Activated CD8-positive, alpha-beta memory T cell treated with anti-CD3 and anti-CD28 coated beads for 36 hours (primary cell): ENCODE measurements at regions not wholly inside any gene's neighbourhood (a gene's known extent, or its start where the extent isn't known, plus 50 kb on each side); places are given as distances from the start of the nearest gene placed in this dataset.

Source experiments
- CTCF ChIA-PET: fragments of 350-600 bp; sonication (Branson Sonifier 250); formaldehyde crosslinking; loops from one replicate; lab custom pipeline; 2021; ENCODE audit warnings: antibody characterized with exemption; lab: Charles Lee
- POLR2A ChIA-PET: fragments of 350-600 bp; sonication (Branson Sonifier 250); formaldehyde crosslinking; loops from one replicate; lab custom pipeline; 2021; ENCODE audit warnings: antibody characterized with exemption; lab: Charles Lee

- CTCF ChIA-PET = no interaction called here
- POLR2A ChIA-PET = no interaction called here
Observed at GRCh38 chr11:110991661-110992355, 253.7 kb upstream of the POU2AF2 start.

- POLR2A ChIA-PET = no interaction called here
- CTCF ChIA-PET = no interaction called here
Observed at GRCh38 chr11:110990311-110990710, 255.2 kb upstream of the POU2AF2 start.

- ChIA-PET POLR2A (no interaction called here), CTCF (no interaction called here)
Observed at GRCh38 chr11:110989428-110990133, 255.9 kb upstream of the POU2AF2 start.

GRCh38 chr11:110988671-110989070, 256.9 kb upstream of the POU2AF2 start:
- POLR2A ChIA-PET = no interaction called here
- CTCF ChIA-PET = no interaction called here

- ChIA-PET CTCF (no interaction called here), POLR2A (no interaction called here)
Observed at GRCh38 chr11:110986016-110986415, 259.5 kb upstream of the POU2AF2 start.

- POLR2A ChIA-PET = no interaction called here
- CTCF ChIA-PET = no interaction called here
Observed at GRCh38 chr11:110985547-110985946, 260.0 kb upstream of the POU2AF2 start.

GRCh38 chr11:110984693-110985092, 260.8 kb upstream of the POU2AF2 start:
- ChIA-PET POLR2A (no interaction called here), CTCF (no interaction called here)

GRCh38 chr11:110984147-110984546, 261.4 kb upstream of the POU2AF2 start:
- CTCF ChIA-PET = no interaction called here
- POLR2A ChIA-PET = no interaction called here

- POLR2A ChIA-PET = no interaction called here
- CTCF ChIA-PET = no interaction called here
Observed at GRCh38 chr11:110982214-110982613, 263.3 kb upstream of the POU2AF2 start.

- POLR2A ChIA-PET = no interaction called here
- CTCF ChIA-PET = no interaction called here
Observed at GRCh38 chr11:110979696-110980095, 265.8 kb upstream of the POU2AF2 start.

- CTCF ChIA-PET = no interaction called here
- POLR2A ChIA-PET = no interaction called here
Observed at GRCh38 chr11:110977661-110978060, 265.4 kb upstream of the ARHGAP20 start.

- POLR2A ChIA-PET = no interaction called here
- CTCF ChIA-PET = no interaction called here
Observed at GRCh38 chr11:110974731-110975130, 262.5 kb upstream of the ARHGAP20 start.

- ChIA-PET CTCF (no interaction called here), POLR2A (no interaction called here)
Observed at GRCh38 chr11:110973401-110973980, 261.3 kb upstream of the ARHGAP20 start.

- POLR2A ChIA-PET = no interaction called here
- CTCF ChIA-PET = no interaction called here
Observed at GRCh38 chr11:110972640-110973039, 260.4 kb upstream of the ARHGAP20 start.

GRCh38 chr11:110972106-110972505, 259.9 kb upstream of the ARHGAP20 start:
- ChIA-PET POLR2A (no interaction called here), CTCF (no interaction called here)

GRCh38 chr11:110971140-110971539, 258.9 kb upstream of the ARHGAP20 start:
- ChIA-PET CTCF (no interaction called here), POLR2A (no interaction called here)

GRCh38 chr11:110968348-110969062, 256.3 kb upstream of the ARHGAP20 start:
- CTCF ChIA-PET = no interaction called here
- POLR2A ChIA-PET = no interaction called here

- ChIA-PET CTCF (no interaction called here), POLR2A (no interaction called here)
Observed at GRCh38 chr11:110966131-110966530, 253.9 kb upstream of the ARHGAP20 start.

- POLR2A ChIA-PET = no interaction called here
- CTCF ChIA-PET = no interaction called here
Observed at GRCh38 chr11:110962921-110963320, 250.7 kb upstream of the ARHGAP20 start.

- CTCF ChIA-PET = no interaction called here
Observed at GRCh38 chr11:110960167-110960566, 247.9 kb upstream of the ARHGAP20 start.

More at GRCh38 chr11:110960167-110960566, 247.9 kb upstream of the ARHGAP20 start:
- POLR2A ChIA-PET = no interaction called here
